HG03432 (cell line): ENCODE measurements at regions not wholly inside any gene's neighbourhood (a gene's known extent, or its start where the extent isn't known, plus 50 kb on each side); places are given as distances from the start of the nearest gene placed in this dataset.

Experiments used
- ATAC-seq: cut with Tn5 transposase; IDR thresholded peaks from one replicate; pipeline ENCODE4 v1.9.1; 2021; ENCODE audit warnings: mild to moderate bottlenecking, moderate library complexity; ENCODE audit not compliant: unreplicated experiment

DNA sequence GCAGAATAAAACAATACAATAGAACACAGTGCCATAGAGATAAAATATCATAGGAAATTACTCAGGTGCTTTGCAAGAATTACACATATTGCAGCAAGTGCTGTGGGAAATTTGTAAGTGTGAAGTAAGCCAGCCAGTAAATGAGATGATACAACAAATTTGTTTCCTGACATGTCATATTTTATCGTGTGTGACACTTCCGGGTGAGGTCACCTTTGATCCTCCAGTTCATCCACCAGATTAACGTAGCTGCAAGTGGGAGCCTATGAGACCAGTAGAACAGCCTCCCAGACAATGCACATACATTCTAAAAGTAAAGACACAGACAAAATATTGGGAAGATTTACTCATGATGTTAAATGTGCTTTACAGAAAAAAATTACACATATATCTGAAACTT, 72.2 kb downstream of the PRDM9 start:
- no peak for ATAC-seq

- no peak for ATAC-seq
Measured at GRCh38 chr5:23583081-23583480, 75.7 kb downstream of the PRDM9 start.

GRCh38 chr5:23588841-23589326, 81.5 kb downstream of the PRDM9 start:
- ATAC-seq = no peak

GRCh38 chr5:23591250-23591649, 83.8 kb downstream of the PRDM9 start:
- no peak for ATAC-seq

DNA sequence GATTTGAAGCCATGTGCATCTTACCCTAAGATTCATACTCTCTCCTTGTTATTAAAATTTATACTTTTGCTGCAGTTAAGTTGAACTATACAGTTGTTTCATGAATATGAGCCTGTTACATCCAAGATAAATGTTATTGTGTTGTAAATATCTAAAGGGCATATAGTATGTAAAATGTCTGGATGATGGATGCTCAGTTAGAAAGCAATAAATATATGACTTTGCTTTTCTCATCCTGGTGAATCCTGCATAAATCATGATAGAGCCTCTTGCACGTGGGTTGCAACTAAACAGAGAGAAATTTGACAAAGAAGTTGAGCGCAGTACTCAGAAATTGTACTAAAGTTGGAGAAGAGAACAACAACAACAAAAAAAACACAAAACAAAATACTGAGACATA, 99.5 kb downstream of the PRDM9 start:
- ATAC-seq = no peak

- no peak for ATAC-seq
Measured at GRCh38 chr5:23612701-23613100, 105.3 kb downstream of the PRDM9 start.

- no peak for ATAC-seq
Measured at GRCh38 chr5:23613566-23613965, 106.2 kb downstream of the PRDM9 start.

- ATAC-seq = no peak
Measured at GRCh38 chr5:23614422-23614821, 107.0 kb downstream of the PRDM9 start.

DNA sequence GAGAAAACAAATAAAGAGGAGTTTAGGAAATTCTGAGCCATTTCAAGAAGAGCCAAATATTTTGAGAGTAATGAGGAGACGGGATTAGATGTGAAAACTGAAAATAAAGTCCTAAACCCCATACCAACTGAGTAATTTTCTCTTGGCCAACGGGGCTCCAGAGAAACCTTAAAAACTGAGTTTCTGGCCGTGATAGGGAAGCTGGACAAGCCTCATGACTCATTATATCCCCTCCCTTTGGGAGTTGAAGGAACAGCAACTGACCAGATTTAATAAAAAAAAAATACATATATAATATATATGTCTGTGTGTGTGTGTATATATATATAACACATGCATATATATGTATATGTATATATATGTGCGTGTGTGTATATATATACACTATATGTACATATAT, 119.6 kb downstream of the PRDM9 start:
- no peak for ATAC-seq

DNA sequence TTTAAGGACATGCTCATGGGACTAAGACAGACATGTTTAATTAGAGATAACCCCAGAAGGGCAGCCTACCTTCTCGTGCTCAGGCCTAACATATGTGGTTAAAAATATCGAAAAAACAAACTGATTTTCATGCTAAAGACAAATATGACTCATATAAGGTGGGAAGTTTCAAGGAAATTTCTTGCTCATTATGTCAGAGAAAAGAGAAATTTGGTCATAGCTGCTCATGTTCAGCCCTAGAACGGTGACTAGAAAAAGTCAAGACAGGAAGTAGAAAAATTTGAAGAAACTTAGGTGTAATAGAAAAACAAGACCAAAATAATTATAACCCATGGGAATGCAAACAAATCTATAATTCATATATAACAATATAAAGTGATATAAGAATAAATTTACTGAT, 120.6 kb downstream of the PRDM9 start:
- ATAC-seq = no peak

GRCh38 chr5:23629396-23629795, 122.0 kb downstream of the PRDM9 start:
- ATAC-seq = no peak

GRCh38 chr5:23631302-23632045, 124.1 kb downstream of the PRDM9 start:
- no peak for ATAC-seq

GRCh38 chr5:23635938-23636337, 128.5 kb downstream of the PRDM9 start:
- ATAC-seq = no peak

DNA sequence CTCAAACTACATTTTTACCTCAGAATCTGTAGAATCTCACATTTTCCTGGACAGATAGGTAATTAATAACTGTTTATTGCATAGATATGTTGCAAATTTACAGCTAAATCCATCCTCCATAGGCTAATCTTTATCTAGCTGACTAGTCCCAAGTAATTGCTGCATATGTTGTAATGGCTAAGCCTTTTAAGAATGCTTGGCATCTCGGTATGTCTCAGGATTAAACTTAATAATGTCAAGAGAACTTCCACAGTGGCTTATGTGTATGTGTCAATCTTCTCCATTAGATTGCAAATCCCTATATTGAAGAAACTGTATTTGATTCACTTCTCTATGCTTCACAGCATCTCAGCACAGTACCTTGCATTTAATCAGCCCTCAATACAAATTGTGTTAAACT, 131.9 kb downstream of the PRDM9 start:
- no peak for ATAC-seq

DNA sequence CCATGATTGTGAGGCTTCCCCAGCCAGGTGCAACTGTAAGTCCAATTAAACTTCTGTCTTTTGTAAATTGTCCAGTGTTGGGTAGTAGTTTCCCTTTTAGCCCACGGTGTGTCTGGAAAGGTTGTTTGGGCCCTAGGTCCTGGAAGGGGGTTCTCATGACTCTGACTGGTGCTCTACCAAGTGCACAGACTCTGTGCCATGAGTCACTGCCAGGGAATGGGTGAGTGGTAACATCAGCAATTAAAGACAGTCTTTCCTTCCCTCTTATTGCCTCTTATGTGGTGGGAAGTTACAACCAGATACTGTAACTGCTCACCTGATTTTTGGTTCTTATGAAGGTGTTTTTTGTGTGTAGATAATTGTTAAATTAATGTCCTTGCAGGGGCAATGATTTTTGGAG, 141.2 kb downstream of the PRDM9 start:
- ATAC-seq = no peak

- ATAC-seq = no peak
Measured at GRCh38 chr5:23649594-23649993, 142.2 kb downstream of the PRDM9 start.

DNA sequence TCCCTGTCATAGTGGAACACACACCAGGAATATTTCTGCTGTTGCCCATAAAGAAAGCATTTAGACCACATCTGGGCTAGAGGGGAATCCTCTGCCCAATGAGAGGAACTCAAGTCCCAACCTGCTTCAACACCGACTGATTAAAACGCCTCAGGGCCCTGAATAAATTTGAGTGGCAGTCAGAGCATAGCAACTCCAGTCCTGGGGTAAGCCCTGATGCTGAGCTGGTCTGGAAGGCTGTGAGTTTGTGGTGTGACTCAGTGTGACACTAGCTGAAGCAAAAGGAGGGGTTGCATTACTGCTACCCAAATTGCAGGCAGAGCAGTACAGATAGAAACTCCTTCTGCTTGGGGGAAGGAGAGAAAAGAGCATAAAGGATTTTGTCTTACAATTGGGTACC, 148.3 kb downstream of the PRDM9 start:
- no peak for ATAC-seq

DNA sequence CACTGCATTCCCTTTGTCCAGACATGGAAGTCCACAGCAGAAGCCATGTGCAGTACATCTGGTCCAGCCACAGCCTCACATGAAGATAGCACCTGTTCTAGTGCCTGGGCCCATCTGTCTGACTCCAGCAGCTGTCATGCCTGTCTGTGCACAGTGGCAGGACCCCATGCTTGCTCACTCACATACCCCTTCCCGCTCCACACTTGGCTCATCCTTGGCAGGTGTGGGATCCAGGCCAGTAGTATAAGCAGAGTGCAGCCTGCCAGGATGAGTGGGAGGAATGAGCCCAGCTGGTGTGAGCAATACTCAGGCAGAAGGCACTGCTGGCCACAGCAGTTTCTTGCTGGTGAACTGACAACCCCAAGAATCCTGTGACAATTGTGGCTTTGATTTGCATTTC, 168.0 kb downstream of the PRDM9 start:
- no peak for ATAC-seq

- ATAC-seq = no peak
Measured at GRCh38 chr5:23677996-23678395, 170.6 kb downstream of the PRDM9 start.

- ATAC-seq = no peak
Measured at GRCh38 chr5:23684103-23684502, 176.7 kb downstream of the PRDM9 start.

- ATAC-seq = no peak
Measured at GRCh38 chr5:23703940-23704855, 196.8 kb downstream of the PRDM9 start.

- peak; percentile 42 for ATAC-seq
Measured at GRCh38 chr5:23717486-23717885, 210.1 kb downstream of the PRDM9 start.
